ENCODE measurements at regions not wholly inside any gene's neighbourhood (a gene's known extent, or its start where the extent isn't known, plus 50 kb on each side); places are given as distances from the start of the nearest gene placed in this dataset.

- no peak for DNase-seq
Observed at GRCh38 chr4:4962928-4963327, 56.3 kb downstream of the CYTL1 start.

Data from inflammatory macrophage treated with lipopolysaccharide for 1 hour (primary cell).